Liver (tissue), 8 donors: ENCODE measurements at regions not wholly inside any gene's neighbourhood (a gene's known extent, or its start where the extent isn't known, plus 50 kb on each side); places are given as distances from the start of the nearest gene placed in this dataset.

Experiments
- DNase-seq: peaks from one replicate; pipeline ENCODE4 v3.0.0-alpha.2; 2017; ENCODE audit warnings: low spot score
- H3K27ac ChIP-seq, 2 donors: one replicate each; pipeline ENCODE4 v1.7.0; 2013; ENCODE audit warnings: inconsistent platforms in 2 of 2, low read length in 2 of 2, control low read depth in 1 of 2, low read depth in 1 of 2, mild to moderate bottlenecking in 1 of 2
- H3K27me3 ChIP-seq, 4 donors: one replicate each; pipeline versions ENCODE4 v1.6.1 to v1.7.0; 2013; ENCODE audit warnings: low read length in 3 of 4, inconsistent platforms in 1 of 4, mild to moderate bottlenecking in 1 of 4, moderate library complexity in 1 of 4; ENCODE audit not compliant: control insufficient read depth in 4 of 4, insufficient read depth in 4 of 4
- H3K36me3 ChIP-seq, 4 donors: one replicate each; pipeline versions ENCODE4 v1.6.1 to v1.7.0; 2013; ENCODE audit warnings: low read length in 3 of 4, mild to moderate bottlenecking in 3 of 4, low read depth in 1 of 4, moderate library complexity in 1 of 4; ENCODE audit not compliant: control insufficient read depth in 4 of 4, insufficient read depth in 3 of 4
- H3K4me1 ChIP-seq, 4 donors: one replicate each; pipeline versions ENCODE4 v1.6.1 to v1.7.0; 2013; ENCODE audit warnings: low read length in 3 of 4, mild to moderate bottlenecking in 3 of 4, moderate library complexity in 1 of 4; ENCODE audit not compliant: control insufficient read depth in 4 of 4, insufficient read depth in 4 of 4
- H3K4me3 ChIP-seq, 3 donors: one replicate each; pipeline versions ENCODE4 v1.6.1 to v1.7.0; 2013; ENCODE audit warnings: low read length in 3 of 3, control low read depth in 1 of 3, low read depth in 1 of 3, mild to moderate bottlenecking in 1 of 3
- H3K9ac ChIP-seq, 2 donors: one replicate each; pipeline ENCODE4 v1.7.0; 2013; ENCODE audit warnings: low read length in 2 of 2, mild to moderate bottlenecking in 2 of 2, moderate library complexity in 2 of 2, control low read depth in 1 of 2, low read depth in 1 of 2
- H3K9me3 ChIP-seq, 4 donors: one replicate each; pipeline versions ENCODE4 v1.6.1 to v1.7.0; 2013; ENCODE audit warnings: low read length in 3 of 4; ENCODE audit not compliant: control insufficient read depth in 4 of 4
- EGR1 ChIP-seq, 2 donors: IDR thresholded peaks; 2 replicates each; pipeline ENCODE4 v1.6.1; 2016 to 2018; ENCODE audit warnings: antibody characterized with exemption in 2 of 2, low read depth in 2 of 2
- FOXA1 ChIP-seq: IDR thresholded peaks from 2 replicates; pipeline ENCODE4 v1.6.1; 2016; ENCODE audit warnings: antibody characterized with exemption
- FOXA2 ChIP-seq: IDR thresholded peaks from 2 replicates; pipeline ENCODE4 v1.6.1; 2016; ENCODE audit warnings: antibody characterized with exemption
- GABPA ChIP-seq, 2 donors: IDR thresholded peaks in 1 of 2; conservative IDR thresholded peaks in 1 of 2; 2 replicates each; pipeline ENCODE4 v1.6.1; 2016; ENCODE audit warnings: antibody characterized with exemption in 2 of 2, mild to moderate bottlenecking in 1 of 2, moderate library complexity in 1 of 2
- HNF4A ChIP-seq, 2 donors: conservative IDR thresholded peaks; 2 replicates each; pipeline ENCODE4 v1.6.1; 2016; ENCODE audit warnings: antibody characterized with exemption in 2 of 2, mild to moderate bottlenecking in 2 of 2
- HNF4G ChIP-seq: IDR thresholded peaks from 2 replicates; pipeline ENCODE4 v1.6.1; 2016; ENCODE audit warnings: antibody characterized with exemption
- JUND ChIP-seq, 2 donors: IDR thresholded peaks; 2 replicates each; pipeline ENCODE4 v1.6.1; 2016; ENCODE audit warnings: antibody characterized with exemption in 2 of 2
- NR2F2 ChIP-seq: IDR thresholded peaks from 2 replicates; pipeline ENCODE4 v1.6.1; 2016; ENCODE audit warnings: antibody characterized with exemption
- RAD21 ChIP-seq, 2 donors: IDR thresholded peaks; 2 replicates each; pipeline ENCODE4 v1.6.1; 2016; ENCODE audit warnings: antibody characterized with exemption in 2 of 2, mild to moderate bottlenecking in 2 of 2
- RXRA ChIP-seq, 2 donors: IDR thresholded peaks; 2 replicates each; pipeline ENCODE4 v1.6.1; 2017 to 2018; ENCODE audit warnings: antibody characterized with exemption in 2 of 2, mild to moderate bottlenecking in 1 of 2
- SP1 ChIP-seq: IDR thresholded peaks from 2 replicates; pipeline ENCODE4 v1.6.1; 2018; ENCODE audit warnings: antibody characterized with exemption, mild to moderate bottlenecking
- TAF1 ChIP-seq: conservative IDR thresholded peaks from 2 replicates; pipeline ENCODE4 v1.6.1; 2016; ENCODE audit warnings: antibody characterized with exemption, mild to moderate bottlenecking
- YY1 ChIP-seq: IDR thresholded peaks from 2 replicates; pipeline ENCODE4 v1.6.1; 2016; ENCODE audit warnings: antibody characterized with exemption, mild to moderate bottlenecking
- WGBS: extraction: QIAGEN DNeasy Blood & Tissue Kit; methylation state at CpG from one replicate; pipeline ENCODE4 v1.1.7; 2013; 5-methylcytosine and 5-hydroxymethylcytosine counted together
- TF ChIP-seq, protein P1 (sequence below): IDR thresholded peaks from 2 replicates; pipeline ENCODE4 v1.6.1; 2016; ENCODE audit warnings: antibody characterized with exemption
- TF ChIP-seq, protein P2 (sequence below): IDR thresholded peaks from 2 replicates; pipeline ENCODE4 v1.6.1; 2016; ENCODE audit warnings: antibody characterized with exemption
- TF ChIP-seq, protein P3 (sequence below): IDR thresholded peaks from 2 replicates; pipeline ENCODE4 v1.6.1; 2016; ENCODE audit warnings: antibody characterized with exemption
- TF ChIP-seq, protein P4 (sequence below): fragments of 150-350 bp; IDR thresholded peaks from 2 replicates; pipeline ENCODE4 v1.5.1; 2017; ENCODE audit warnings: improper control_type of control experiment, low read depth, low read length; ENCODE audit not compliant: missing input control
- TF ChIP-seq, protein P5 (sequence below): IDR thresholded peaks from 2 replicates; pipeline ENCODE4 v1.6.1; 2016; ENCODE audit warnings: antibody characterized with exemption, mild to moderate bottlenecking
- donor health status: healthy.
- donor health status: healthy.
- donor health status: healthy.
- donor health status: healthy.
- donor health status: healthy.

DNA sequence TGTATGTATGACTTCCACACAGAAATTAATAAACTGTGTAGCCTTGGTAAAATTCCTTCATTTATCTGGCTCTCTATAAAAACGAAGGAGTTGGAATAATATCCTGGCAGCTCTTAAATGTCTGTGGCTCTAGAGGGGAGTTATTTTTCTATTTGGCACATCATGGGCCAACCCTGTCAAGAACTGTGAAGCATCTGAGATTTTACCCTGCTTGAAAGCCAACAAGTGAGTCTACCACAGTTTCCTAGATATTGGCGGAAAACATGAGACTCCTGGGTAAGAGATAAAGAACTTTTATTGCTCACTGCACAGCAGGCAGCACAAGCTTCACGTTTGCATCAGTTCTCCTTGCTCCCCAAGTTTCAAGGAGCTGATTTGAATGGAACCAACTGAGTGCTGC is 346.7 kb upstream of the CYRIA start:
- H3K9ac ChIP-seq, result no peak overlapping the region
- no peaks in the 10 kb centered on the region for H3K4me1 ChIP-seq
- no peak for DNase-seq
- H3K36me3 ChIP-seq, result no peaks in the 10 kb centered on the region
- no peak for TF ChIP-seq TAF1
- no peak for TF ChIP-seq EGR1 (IDR thresholded peaks at IDR 0.05; ENCODE audit: low read depth in 2 of 2)
- TF ChIP-seq, protein P1, sequence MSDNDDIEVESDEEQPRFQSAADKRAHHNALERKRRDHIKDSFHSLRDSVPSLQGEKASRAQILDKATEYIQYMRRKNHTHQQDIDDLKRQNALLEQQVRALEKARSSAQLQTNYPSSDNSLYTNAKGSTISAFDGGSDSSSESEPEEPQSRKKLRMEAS, result no peak
- TF ChIP-seq HNF4G, result no peak
- no peak for TF ChIP-seq YY1
- TF ChIP-seq RXRA (IDR thresholded peaks at IDR 0.05), result no peak
- TF ChIP-seq, protein P2, sequence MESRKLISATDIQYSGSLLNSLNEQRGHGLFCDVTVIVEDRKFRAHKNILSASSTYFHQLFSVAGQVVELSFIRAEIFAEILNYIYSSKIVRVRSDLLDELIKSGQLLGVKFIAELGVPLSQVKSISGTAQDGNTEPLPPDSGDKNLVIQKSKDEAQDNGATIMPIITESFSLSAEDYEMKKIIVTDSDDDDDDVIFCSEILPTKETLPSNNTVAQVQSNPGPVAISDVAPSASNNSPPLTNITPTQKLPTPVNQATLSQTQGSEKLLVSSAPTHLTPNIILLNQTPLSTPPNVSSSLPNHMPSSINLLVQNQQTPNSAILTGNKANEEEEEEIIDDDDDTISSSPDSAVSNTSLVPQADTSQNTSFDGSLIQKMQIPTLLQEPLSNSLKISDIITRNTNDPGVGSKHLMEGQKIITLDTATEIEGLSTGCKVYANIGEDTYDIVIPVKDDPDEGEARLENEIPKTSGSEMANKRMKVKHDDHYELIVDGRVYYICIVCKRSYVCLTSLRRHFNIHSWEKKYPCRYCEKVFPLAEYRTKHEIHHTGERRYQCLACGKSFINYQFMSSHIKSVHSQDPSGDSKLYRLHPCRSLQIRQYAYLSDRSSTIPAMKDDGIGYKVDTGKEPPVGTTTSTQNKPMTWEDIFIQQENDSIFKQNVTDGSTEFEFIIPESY, result no peak
- no peak for TF ChIP-seq SP1
- no peak for TF ChIP-seq NR2F2
- TF ChIP-seq RAD21 (IDR thresholded peaks at IDR 0.05), result no peak
- TF ChIP-seq JUND (IDR thresholded peaks at IDR 0.05), result no peak
- TF ChIP-seq, protein P3, sequence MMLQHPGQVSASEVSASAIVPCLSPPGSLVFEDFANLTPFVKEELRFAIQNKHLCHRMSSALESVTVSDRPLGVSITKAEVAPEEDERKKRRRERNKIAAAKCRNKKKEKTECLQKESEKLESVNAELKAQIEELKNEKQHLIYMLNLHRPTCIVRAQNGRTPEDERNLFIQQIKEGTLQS, result no peak
- no peak for TF ChIP-seq FOXA1
- TF ChIP-seq HNF4A (conservative IDR thresholded peaks at IDR 0.05), result no peak
- TF ChIP-seq, protein P4, sequence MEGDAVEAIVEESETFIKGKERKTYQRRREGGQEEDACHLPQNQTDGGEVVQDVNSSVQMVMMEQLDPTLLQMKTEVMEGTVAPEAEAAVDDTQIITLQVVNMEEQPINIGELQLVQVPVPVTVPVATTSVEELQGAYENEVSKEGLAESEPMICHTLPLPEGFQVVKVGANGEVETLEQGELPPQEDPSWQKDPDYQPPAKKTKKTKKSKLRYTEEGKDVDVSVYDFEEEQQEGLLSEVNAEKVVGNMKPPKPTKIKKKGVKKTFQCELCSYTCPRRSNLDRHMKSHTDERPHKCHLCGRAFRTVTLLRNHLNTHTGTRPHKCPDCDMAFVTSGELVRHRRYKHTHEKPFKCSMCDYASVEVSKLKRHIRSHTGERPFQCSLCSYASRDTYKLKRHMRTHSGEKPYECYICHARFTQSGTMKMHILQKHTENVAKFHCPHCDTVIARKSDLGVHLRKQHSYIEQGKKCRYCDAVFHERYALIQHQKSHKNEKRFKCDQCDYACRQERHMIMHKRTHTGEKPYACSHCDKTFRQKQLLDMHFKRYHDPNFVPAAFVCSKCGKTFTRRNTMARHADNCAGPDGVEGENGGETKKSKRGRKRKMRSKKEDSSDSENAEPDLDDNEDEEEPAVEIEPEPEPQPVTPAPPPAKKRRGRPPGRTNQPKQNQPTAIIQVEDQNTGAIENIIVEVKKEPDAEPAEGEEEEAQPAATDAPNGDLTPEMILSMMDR, result no peak
- no peak for TF ChIP-seq FOXA2
- no peak for TF ChIP-seq GABPA (IDR thresholded peaks at IDR 0.05 in 1 of 2, conservative IDR thresholded peaks at IDR 0.05 in 1 of 2)
- TF ChIP-seq, protein P5, sequence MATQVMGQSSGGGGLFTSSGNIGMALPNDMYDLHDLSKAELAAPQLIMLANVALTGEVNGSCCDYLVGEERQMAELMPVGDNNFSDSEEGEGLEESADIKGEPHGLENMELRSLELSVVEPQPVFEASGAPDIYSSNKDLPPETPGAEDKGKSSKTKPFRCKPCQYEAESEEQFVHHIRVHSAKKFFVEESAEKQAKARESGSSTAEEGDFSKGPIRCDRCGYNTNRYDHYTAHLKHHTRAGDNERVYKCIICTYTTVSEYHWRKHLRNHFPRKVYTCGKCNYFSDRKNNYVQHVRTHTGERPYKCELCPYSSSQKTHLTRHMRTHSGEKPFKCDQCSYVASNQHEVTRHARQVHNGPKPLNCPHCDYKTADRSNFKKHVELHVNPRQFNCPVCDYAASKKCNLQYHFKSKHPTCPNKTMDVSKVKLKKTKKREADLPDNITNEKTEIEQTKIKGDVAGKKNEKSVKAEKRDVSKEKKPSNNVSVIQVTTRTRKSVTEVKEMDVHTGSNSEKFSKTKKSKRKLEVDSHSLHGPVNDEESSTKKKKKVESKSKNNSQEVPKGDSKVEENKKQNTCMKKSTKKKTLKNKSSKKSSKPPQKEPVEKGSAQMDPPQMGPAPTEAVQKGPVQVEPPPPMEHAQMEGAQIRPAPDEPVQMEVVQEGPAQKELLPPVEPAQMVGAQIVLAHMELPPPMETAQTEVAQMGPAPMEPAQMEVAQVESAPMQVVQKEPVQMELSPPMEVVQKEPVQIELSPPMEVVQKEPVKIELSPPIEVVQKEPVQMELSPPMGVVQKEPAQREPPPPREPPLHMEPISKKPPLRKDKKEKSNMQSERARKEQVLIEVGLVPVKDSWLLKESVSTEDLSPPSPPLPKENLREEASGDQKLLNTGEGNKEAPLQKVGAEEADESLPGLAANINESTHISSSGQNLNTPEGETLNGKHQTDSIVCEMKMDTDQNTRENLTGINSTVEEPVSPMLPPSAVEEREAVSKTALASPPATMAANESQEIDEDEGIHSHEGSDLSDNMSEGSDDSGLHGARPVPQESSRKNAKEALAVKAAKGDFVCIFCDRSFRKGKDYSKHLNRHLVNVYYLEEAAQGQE, result no peak
- H3K9me3 ChIP-seq, result no peaks in the 10 kb centered on the region
- WGBS, result 55% methylated on average over 3 of the region's 3 CpGs
- H3K4me3 ChIP-seq, result no peak overlapping the region
- no peak overlapping the region for H3K27ac ChIP-seq
- H3K27me3 ChIP-seq, result no peaks in the 10 kb centered on the region

DNA sequence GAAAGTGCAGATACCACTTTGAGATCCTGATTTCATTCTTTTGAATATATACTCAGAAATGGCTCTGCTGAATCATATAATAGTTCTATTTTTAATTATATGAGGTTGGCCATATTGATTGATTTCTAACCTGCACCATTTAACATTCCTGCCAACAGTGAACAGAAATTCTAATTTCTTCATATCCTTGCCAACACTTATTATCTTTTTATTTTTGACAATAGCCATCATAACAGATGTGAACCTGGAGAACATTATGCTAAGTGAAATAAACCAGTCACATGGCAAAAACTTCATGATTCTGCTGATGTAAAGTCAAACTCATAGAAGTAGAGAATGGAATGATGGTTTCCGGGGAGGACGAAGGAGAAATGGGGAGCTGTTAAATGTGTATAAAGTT is 344.5 kb upstream of the CYRIA start:
- H3K4me1 ChIP-seq, result no peaks in the 10 kb centered on the region
- no peaks in the 10 kb centered on the region for H3K36me3 ChIP-seq
- DNase-seq, result no peak
- no peaks in the 10 kb centered on the region for H3K9me3 ChIP-seq
- H3K27me3 ChIP-seq, result no peaks in the 10 kb centered on the region
- H3K9ac ChIP-seq, result no peak overlapping the region
- TF ChIP-seq SP1 (no peak), GABPA (IDR thresholded peaks at IDR 0.05 in 1 of 2, conservative IDR thresholded peaks at IDR 0.05 in 1 of 2) (no peak), NR2F2 (no peak)
- TF ChIP-seq, protein P2, result no peak
- no peak overlapping the region for H3K4me3 ChIP-seq
- no peak overlapping the region for H3K27ac ChIP-seq
- 88% methylated on average over 2 of the region's 2 CpGs for WGBS
